Fibroblast of skin of right quadriceps (primary cell): ENCODE measurements at regions not wholly inside any gene's neighbourhood (a gene's known extent, or its start where the extent isn't known, plus 50 kb on each side); places are given as distances from the start of the nearest gene placed in this dataset.
A peak's percentile ranks its signal among the peaks of the same experiment; 100 is the strongest.

Experiments used
- DNase-seq: peaks from one replicate; pipeline ENCODE4 v3.0.0-alpha.2; 2013

GRCh38 chr12:105820429-105821125 lies 318.2 kb downstream of the NUAK1 start:
- peak; percentile 88 for DNase-seq

DNA sequence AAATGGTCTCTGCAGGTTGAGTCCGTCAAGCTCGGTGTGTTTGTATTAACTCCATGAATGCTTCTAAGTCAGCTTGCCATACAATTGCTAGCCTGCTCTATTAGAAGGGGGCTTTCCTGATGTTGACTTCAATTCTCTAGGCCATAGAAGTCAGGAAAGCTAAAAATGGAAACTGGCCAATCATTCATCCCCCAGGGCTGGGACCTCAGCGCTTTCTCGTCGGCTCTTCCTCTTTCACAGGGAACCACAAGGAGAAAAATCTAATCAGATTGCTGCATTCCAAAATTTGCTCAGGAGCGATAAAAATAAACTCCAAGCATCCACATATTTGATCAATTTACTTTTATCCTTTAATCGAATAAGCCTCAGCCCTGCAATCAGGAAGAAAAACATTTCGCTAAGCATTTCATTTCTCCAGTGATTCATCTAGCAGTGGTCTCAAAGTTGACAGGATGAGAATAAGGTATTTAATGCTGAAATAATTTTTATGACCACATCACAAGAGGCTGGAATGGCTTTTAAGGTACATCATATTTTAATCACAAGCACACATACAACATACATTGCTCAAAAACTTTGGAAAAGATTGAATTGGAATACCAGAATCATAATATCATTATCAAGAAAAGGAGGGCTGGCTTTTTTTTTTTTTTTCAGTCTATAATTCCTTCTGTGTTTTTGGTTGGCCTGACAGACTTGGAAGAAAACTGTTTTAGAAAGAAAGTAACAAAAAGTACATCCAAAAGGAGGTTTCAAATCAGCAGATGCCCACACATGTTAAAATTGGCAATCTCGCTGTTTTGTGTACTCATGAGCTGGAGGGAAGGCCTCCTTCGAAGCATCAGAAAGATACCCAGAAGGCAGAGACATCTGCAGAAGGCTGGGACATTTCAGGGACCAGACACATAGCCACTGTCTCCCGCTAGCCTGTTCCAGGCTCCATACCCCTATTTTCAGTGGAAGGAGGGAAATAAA lies 316.3 kb downstream of the NUAK1 start:
- DNase-seq: peak; percentile 79

DNA sequence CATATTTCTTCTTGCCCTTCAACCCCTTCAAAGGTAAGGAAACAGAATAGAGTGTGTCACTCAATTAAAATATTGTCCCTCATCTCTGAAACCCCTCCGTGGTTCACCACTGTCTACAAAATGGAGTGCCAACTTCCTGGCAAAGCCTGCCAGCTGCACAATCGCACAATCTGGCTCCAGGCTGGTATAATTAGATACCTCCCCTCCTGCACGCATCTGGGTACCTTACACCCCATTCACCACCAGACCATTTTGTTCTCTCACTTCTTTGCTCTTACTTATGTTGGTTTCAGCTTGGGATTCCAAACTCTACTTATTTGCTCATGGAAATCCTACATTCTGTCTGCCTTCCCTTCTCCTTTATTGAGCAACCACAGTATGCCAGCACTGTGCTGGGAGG lies 314.9 kb downstream of the NUAK1 start:
- no peak for DNase-seq

- DNase-seq: no peak
Observed at GRCh38 chr12:105825141-105825540, 313.6 kb downstream of the NUAK1 start.

DNA sequence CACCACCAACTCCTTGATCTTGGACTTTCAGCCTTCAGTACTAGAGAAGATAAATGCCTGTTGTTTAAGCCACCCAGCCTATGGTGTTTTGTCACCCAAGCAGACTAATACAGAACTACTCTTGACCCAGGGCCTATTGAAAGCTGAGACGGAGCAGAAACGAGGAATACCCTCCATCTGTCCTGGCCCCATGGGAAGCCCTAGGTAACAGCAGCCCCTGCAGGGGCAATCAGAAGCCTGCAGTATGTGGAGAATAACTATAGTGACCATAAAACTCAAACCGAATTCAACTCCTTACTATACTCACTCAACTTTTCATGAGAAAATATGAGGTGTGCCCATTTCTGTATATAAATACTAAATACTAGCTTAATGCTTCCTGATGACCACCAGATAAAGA lies 307.4 kb downstream of the NUAK1 start:
- no peak for DNase-seq

DNA sequence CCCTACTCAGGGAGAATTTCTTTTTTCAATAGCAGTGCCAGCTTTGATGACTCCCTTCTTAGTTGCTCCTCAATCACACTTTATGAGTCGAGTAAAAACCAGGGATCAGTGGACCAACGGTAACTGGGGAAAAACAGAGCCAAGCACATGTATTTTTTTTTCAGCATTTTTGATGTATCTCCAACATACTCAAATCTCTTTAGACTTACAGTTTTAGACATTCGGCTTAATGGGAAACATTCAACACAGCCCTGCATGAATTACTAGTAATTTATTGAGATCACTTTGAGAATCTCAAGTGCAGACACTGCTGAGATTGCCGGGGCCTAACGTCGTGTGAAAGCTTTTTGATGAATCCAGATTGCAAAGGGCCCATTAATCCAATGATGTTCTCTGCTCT lies 306.7 kb downstream of the NUAK1 start:
- DNase-seq: no peak

DNA sequence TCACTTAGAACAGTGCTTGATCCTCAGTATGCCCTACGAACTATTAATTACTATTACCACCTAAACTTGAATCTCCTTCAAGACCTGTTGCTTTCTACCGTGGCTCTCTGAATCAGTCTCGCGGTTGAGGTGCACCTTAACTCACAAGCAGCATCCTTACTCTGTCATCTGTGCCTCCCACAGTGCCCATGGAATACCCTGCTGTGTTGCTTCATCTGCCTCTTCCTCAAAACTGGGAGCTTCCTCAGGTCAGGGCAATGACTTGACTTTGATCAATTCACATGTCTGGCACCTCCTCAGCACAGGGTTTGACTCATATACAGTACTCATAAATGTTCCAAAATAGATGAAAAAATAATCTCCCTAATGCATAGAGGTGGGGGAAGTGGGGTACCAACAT lies 305.9 kb downstream of the NUAK1 start:
- no peak for DNase-seq

GRCh38 chr12:105834496-105834895 lies 304.3 kb downstream of the NUAK1 start:
- DNase-seq: no peak

- DNase-seq: no peak
Observed at GRCh38 chr12:105835580-105836241, 303.0 kb downstream of the NUAK1 start.

GRCh38 chr12:105836242-105836622 lies 302.5 kb downstream of the NUAK1 start:
- no peak for DNase-seq

DNA sequence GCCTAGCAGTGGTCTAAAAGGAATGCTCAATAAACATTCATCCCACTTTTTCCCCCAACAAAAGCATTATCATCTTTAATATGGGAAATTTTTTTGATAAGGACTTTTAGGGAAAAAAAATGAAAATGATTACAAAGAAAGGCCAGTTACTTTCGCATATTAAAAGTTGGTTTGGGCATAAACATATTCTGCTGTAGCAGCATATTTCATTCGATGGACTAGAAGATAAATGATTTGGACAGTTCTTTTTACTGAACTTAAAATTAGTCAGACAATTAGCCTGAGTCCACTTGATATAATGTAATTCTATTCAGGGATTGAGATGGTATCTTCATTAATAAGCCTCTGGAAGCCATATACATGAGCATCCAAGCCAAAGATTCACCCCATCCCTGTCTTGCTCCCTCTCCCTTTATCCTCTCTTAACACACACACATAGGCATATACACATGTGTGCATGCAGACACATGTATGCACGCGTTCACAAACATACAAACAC lies 299.1 kb downstream of the NUAK1 start:
- no peak for DNase-seq

- no peak for DNase-seq
Observed at GRCh38 chr12:105840384-105840783, 298.4 kb downstream of the NUAK1 start.

GRCh38 chr12:105841840-105842239 lies 296.9 kb downstream of the NUAK1 start:
- no peak for DNase-seq

- DNase-seq: no peak
Observed at GRCh38 chr12:105843561-105843960, 295.2 kb downstream of the NUAK1 start.

DNA sequence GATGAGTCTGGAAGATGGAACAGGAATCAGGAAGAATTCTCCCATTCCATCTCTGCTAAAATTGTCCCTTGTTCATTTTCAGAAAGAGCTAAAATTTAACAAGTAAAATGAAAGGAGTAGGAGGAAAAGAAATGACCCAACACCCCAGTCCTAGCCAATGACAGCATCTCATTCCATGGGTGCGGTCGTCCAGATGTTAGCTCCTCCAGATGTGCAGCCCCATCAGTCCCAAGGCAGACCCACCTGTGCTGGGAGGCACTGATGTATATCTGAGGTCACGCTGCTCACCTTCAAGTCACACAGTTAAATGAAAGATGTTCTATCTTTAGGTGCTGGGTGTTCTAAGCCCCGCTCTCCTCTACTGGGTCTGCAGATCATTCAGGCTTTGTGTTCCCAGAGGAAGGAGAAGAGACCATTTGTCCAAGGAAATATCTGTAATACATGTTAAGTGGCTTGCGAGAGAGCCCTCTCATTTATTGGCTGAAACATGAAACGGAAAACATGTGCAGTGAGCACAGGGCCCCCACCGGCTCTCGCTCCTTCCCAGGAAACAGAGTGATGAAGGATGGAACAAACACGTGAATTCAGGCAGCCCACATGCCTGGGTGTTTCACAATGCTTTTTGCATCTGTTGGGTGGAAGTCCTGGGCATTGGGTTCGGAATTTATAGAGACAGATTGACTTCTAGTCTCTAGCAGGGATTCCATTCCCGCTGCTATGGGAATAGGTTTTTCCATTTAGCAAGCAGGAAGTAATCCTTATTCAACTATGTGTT lies 294.6 kb downstream of the NUAK1 start:
- DNase-seq: peak; percentile 69

- DNase-seq: no peak
Observed at GRCh38 chr12:105846331-105846730, 292.4 kb downstream of the NUAK1 start.

DNA sequence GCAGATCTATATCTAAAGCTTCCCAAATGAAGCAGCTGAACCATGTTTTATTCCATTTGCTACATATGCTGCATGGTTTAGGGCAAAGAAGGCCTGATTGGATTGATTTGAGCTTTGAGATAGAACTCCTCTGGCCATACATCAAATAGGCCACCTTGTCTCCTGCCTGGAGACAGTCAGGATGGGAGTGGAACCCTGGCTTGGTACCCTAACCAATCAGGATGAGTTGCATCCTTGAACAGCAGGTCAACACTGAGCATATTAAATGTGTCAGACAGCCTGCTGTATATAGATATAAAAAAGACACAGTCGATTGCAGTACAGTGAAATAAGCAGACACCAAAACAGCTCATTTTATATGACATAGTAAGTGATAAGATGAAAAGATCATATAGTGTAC lies 291.7 kb downstream of the NUAK1 start:
- DNase-seq: no peak

GRCh38 chr12:105848286-105848685 lies 290.5 kb downstream of the NUAK1 start:
- no peak for DNase-seq

- DNase-seq: no peak
Observed at GRCh38 chr12:105850103-105850968, 288.4 kb downstream of the NUAK1 start.

- DNase-seq: no peak
Observed at GRCh38 chr12:105852496-105852895, 286.3 kb downstream of the NUAK1 start.

DNA sequence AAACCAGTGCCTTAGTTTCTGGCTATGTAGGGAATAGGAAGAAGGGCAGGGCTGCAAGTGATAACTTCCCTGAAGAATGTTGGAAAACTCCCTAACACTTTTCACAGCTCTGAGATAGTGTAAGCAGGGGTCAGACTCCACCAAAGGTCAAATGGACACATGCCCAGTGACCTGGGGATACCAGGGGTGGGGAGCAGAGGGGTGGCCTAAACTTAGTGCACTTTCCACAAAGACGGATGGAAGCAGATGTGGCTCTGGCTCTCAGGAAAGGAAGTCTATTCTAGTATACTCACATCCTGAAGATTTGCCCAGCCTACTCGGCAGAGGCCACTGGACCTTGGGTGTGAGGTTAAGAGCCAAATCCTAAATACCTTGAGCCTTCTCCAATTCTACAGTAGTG lies 285.8 kb downstream of the NUAK1 start:
- DNase-seq: no peak

- peak; percentile 30 for DNase-seq
Observed at GRCh38 chr12:105854071-105854470, 284.7 kb downstream of the NUAK1 start.
